Loucy (cell line): ENCODE measurements at regions not wholly inside any gene's neighbourhood (a gene's known extent, or its start where the extent isn't known, plus 50 kb on each side); places are given as distances from the start of the nearest gene placed in this dataset.

Source experiments
- H2AFZ ChIP-seq: fragments of 200-600 bp; sonication (generic); 2 replicates; pipeline ENCODE4 v1.6.0; 2016; ENCODE audit warnings: antibody characterized with exemption, mild to moderate bottlenecking, low read length, moderate library complexity
- H3F3A ChIP-seq: fragments of 200-600 bp; 2 replicates; pipeline ENCODE4 v1.6.0; 2016; ENCODE audit warnings: antibody characterized with exemption, low read depth, mild to moderate bottlenecking
- H3K27me3 ChIP-seq: fragments of 200-600 bp; sonication (generic); 2 replicates; pipeline ENCODE4 v1.6.1; 2014; ENCODE audit warnings: low read length, mild to moderate bottlenecking; ENCODE audit not compliant: insufficient read depth, poor library complexity, severe bottlenecking
- H3K36me3 ChIP-seq: fragments of 200-600 bp; sonication (generic); 2 replicates; pipeline ENCODE4 v1.6.1; 2016; ENCODE audit warnings: low read length; ENCODE audit not compliant: insufficient read depth
- H3K4me1 ChIP-seq: fragments of 200-600 bp; sonication (generic); 2 replicates; pipeline ENCODE4 v1.5.1; 2014; ENCODE audit warnings: low read length, mild to moderate bottlenecking; ENCODE audit not compliant: insufficient read depth, poor library complexity, severe bottlenecking
- H3K4me2 ChIP-seq: fragments of 200-600 bp; sonication (generic); 2 replicates; pipeline ENCODE4 v1.6.0; 2014; ENCODE audit warnings: antibody characterized with exemption, low read length, low read depth, mild to moderate bottlenecking; ENCODE audit not compliant: poor library complexity, severe bottlenecking
- H3K4me3 ChIP-seq: fragments of 200-600 bp; sonication (generic); 2 replicates; pipeline ENCODE4 v1.5.1; 2014; ENCODE audit warnings: low read length, mild to moderate bottlenecking, mixed read lengths; ENCODE audit not compliant: poor library complexity, severe bottlenecking
- H3K79me2 ChIP-seq: fragments of 200-600 bp; sonication (generic); 2 replicates; pipeline ENCODE4 v1.6.1; 2014; ENCODE audit warnings: low read length; ENCODE audit not compliant: insufficient read depth
- H3K9ac ChIP-seq: fragments of 200-600 bp; sonication (generic); 2 replicates; pipeline ENCODE4 v1.6.0; 2014; ENCODE audit warnings: mild to moderate bottlenecking, low read depth, low read length, moderate library complexity; ENCODE audit not compliant: poor library complexity, severe bottlenecking
- H3K9me2 ChIP-seq: fragments of 200-600 bp; sonication (generic); replicated peaks from 2 replicates; pipeline ENCODE4 v1.6.1; 2016; ENCODE audit warnings: low read depth, low read length, mixed read lengths
- H3K9me3 ChIP-seq: fragments of 200-600 bp; sonication (generic); 2 replicates; pipeline ENCODE4 v1.6.1; 2014; ENCODE audit warnings: mild to moderate bottlenecking, antibody characterized with exemption, low read length, low read depth; ENCODE audit not compliant: insufficient read depth
- H4K20me1 ChIP-seq: fragments of 200-600 bp; sonication (generic); 2 replicates; pipeline ENCODE4 v1.6.0; 2014; ENCODE audit warnings: antibody characterized with exemption, low read length, mild to moderate bottlenecking; ENCODE audit not compliant: insufficient read depth, poor library complexity, severe bottlenecking
- EZH2phosphoT487 ChIP-seq: fragments of 200-600 bp; IDR thresholded peaks from 2 replicates; pipeline ENCODE4 v1.6.1; 2018; ENCODE audit warnings: antibody characterized with exemption, mild to moderate bottlenecking, moderate library complexity, borderline replicate concordance
- TF ChIP-seq, protein P1 (sequence below): fragments of 200-600 bp; sonication (generic); conservative IDR thresholded peaks from 2 replicates; pipeline ENCODE4 v1.5.1; 2014; ENCODE audit warnings: mild to moderate bottlenecking, antibody characterized with exemption, low read length

DNA sequence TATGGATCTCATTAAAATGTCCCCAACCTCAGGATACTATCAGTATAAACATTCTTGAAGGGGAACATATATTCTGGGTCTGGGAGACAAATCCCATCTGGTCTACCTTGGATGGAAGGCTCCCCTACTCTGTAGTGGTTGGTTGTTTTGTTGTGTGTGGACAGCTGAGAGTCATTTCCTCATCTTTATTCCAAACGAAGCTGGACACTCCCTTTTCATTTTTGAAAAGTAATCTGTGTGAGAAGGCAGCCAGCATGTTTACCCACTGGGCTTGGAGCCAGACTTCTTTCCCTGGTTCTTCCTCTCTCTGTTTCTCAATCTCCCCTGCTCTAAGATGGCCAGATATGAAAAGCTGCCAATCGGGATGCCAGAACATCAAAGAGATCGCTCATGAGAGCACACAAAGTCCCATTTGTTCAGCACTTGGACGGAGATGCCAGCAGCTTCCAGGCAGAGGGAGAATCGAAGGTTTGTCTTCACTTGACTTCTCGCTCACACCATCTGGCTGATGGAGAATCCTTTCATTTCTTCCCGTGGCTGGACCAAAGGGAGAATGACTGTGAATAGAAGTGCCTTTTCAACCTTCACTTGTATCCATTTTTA lies 108.1 kb upstream of the AGR3 start:
- no peaks in the 10 kb centered on the region for H3K9me3 ChIP-seq
- H3K36me3 ChIP-seq, result no peaks in the 10 kb centered on the region
- no peaks in the 10 kb centered on the region for H3K9me2 ChIP-seq
- no peaks in the 10 kb centered on the region for H3K4me1 ChIP-seq
- H3K9ac ChIP-seq, result no peak overlapping the region
- H3K4me3 ChIP-seq, result no peak overlapping the region
- H3K4me2 ChIP-seq, result no peak overlapping the region
- no peaks in the 10 kb centered on the region for H3K27me3 ChIP-seq
- no peaks in the 10 kb centered on the region for H3K79me2 ChIP-seq
- no peaks in the 10 kb centered on the region for H3F3A ChIP-seq
- no peak overlapping the region for H2AFZ ChIP-seq
- H4K20me1 ChIP-seq, result no peaks in the 10 kb centered on the region
- TF ChIP-seq, protein P1, sequence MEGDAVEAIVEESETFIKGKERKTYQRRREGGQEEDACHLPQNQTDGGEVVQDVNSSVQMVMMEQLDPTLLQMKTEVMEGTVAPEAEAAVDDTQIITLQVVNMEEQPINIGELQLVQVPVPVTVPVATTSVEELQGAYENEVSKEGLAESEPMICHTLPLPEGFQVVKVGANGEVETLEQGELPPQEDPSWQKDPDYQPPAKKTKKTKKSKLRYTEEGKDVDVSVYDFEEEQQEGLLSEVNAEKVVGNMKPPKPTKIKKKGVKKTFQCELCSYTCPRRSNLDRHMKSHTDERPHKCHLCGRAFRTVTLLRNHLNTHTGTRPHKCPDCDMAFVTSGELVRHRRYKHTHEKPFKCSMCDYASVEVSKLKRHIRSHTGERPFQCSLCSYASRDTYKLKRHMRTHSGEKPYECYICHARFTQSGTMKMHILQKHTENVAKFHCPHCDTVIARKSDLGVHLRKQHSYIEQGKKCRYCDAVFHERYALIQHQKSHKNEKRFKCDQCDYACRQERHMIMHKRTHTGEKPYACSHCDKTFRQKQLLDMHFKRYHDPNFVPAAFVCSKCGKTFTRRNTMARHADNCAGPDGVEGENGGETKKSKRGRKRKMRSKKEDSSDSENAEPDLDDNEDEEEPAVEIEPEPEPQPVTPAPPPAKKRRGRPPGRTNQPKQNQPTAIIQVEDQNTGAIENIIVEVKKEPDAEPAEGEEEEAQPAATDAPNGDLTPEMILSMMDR, result no peak
- no peak for TF ChIP-seq EZH2phosphoT487

DNA sequence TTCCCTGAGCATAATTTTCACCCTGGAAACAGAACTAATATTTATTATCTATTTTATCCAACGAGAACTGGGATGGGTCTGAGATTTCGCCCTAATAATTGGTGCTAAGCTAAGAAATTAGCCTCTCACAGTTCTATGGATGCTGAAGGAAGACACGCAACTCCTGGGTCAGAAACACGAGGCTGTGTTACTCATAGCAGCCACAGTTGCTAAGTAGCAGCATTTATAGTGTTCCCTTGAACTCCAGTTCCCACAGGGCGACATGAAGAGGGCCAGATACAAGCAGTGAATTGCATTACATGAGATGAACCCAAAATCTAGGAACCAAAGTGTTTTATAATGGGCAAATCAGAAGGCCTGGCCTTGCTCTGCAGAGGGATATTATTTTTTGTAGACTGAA lies 109.8 kb upstream of the AGR3 start:
- no peaks in the 10 kb centered on the region for H4K20me1 ChIP-seq
- H3K4me1 ChIP-seq, result no peaks in the 10 kb centered on the region
- no peaks in the 10 kb centered on the region for H3K36me3 ChIP-seq
- H3K4me2 ChIP-seq, result no peak overlapping the region
- H3K27me3 ChIP-seq, result no peaks in the 10 kb centered on the region
- no peak overlapping the region for H3K9ac ChIP-seq
- H2AFZ ChIP-seq, result no peak overlapping the region
- no peaks in the 10 kb centered on the region for H3F3A ChIP-seq
- H3K9me2 ChIP-seq, result no peaks in the 10 kb centered on the region
- TF ChIP-seq, protein P1, result no peak
- TF ChIP-seq EZH2phosphoT487, result no peak
- H3K4me3 ChIP-seq, result no peak overlapping the region
- no peaks in the 10 kb centered on the region for H3K79me2 ChIP-seq
- H3K9me3 ChIP-seq, result no peaks in the 10 kb centered on the region

DNA sequence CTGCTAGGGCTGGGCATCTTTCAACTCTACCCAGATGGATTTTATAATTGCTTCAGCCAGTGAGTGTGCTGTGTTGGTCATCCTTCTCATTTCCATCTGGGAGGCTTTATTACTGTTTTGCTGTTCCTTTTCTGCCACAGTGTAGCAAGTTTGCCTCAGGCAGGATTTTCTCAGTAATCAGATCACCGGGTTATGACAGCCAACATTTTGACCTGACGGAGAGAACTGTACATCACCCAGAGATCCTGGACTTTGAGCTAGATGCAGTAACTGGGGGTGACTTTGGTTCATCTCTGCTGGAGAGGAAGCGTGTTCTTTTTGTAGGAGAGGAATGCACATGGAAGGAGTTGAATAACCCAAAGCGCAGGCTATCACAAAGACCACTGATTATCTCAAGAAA lies 111.8 kb upstream of the AGR3 start:
- H3K9me2 ChIP-seq, result no peaks in the 10 kb centered on the region
- H4K20me1 ChIP-seq, result no peaks in the 10 kb centered on the region
- H3K4me2 ChIP-seq, result no peak overlapping the region
- no peaks in the 10 kb centered on the region; the same call in 1 of the 2 replicates for H3K9me3 ChIP-seq
- no peak overlapping the region for H3K4me3 ChIP-seq
- no peak overlapping the region for H3K9ac ChIP-seq
- H3K79me2 ChIP-seq, result no peaks in the 10 kb centered on the region
- no peaks in the 10 kb centered on the region for H3K27me3 ChIP-seq
- TF ChIP-seq, protein P1, result no peak
- TF ChIP-seq EZH2phosphoT487, result no peak
- no peak overlapping the region for H2AFZ ChIP-seq
- no peaks in the 10 kb centered on the region for H3F3A ChIP-seq
- H3K36me3 ChIP-seq, result no peaks in the 10 kb centered on the region
- H3K4me1 ChIP-seq, result no peaks in the 10 kb centered on the region
